ENCODE measurements at regions not wholly inside any gene's neighbourhood (a gene's known extent, or its start where the extent isn't known, plus 50 kb on each side); places are given as distances from the start of the nearest gene placed in this dataset.

GRCh38 chr12:25717552-25717951, 164.5 kb upstream of the LMNTD1 start:
- TF ChIP-seq CTCF (conservative IDR thresholded peaks at IDR 0.05), result no peak
- Histone ChIP-seq H3K56ac (ENCODE audit: insufficient read length, low read depth, low read length) (no peak overlapping the region), H3K79me1 (ENCODE audit: insufficient read depth, low read depth, low read length, poor library complexity, severe bottlenecking) (no peaks in the 10 kb centered on the region), H3K4me1 (ENCODE audit: insufficient read depth, low read length) (no peaks in the 10 kb centered on the region), H4K20me1 (ENCODE audit: control insufficient read depth, insufficient read depth, insufficient read length) (no peaks in the 10 kb centered on the region), H3K27ac (ENCODE audit: insufficient read length, low read depth, low read length) (no peak overlapping the region), H4K5ac (ENCODE audit: insufficient read length, low read depth, low read length) (no peak overlapping the region), H3K4ac (ENCODE audit: low read depth, low read length) (no peak overlapping the region), H3K4me2 (ENCODE audit: insufficient read depth, insufficient read length, low read length) (no peak overlapping the region), H4K91ac (ENCODE audit: insufficient read length, low read depth, low read length) (no peak overlapping the region), H3K9me3 (ENCODE audit: control insufficient read depth, low read depth, low read length) (no peaks in the 10 kb centered on the region), H3K23ac (ENCODE audit: insufficient read length, low read depth, low read length) (no peak overlapping the region), H2BK5ac (ENCODE audit: insufficient read length, low read length) (no peak overlapping the region), H3K14ac (ENCODE audit: insufficient read depth, low read length) (no peak overlapping the region), H2AFZ (ENCODE audit: low read length) (no peak overlapping the region), H2BK15ac (ENCODE audit: low read depth, low read length) (no peak overlapping the region), H3T11ph (ENCODE audit: low read length) (no peak overlapping the region), H2BK20ac (ENCODE audit: low read depth, low read length, poor library complexity, severe bottlenecking) (no peak overlapping the region), H3K18ac (ENCODE audit: insufficient read length, low read depth, low read length) (no peak overlapping the region), H3K27me3 (ENCODE audit: insufficient read depth, low read length) (no peaks in the 10 kb centered on the region), H2BK120ac (ENCODE audit: low read depth, low read length, poor library complexity, severe bottlenecking) (no peak overlapping the region), H3K9ac (ENCODE audit: extremely low read depth, insufficient read length, low read length) (no peak overlapping the region), H3K79me2 (ENCODE audit: insufficient read depth, low read length) (no peaks in the 10 kb centered on the region), H2BK12ac (ENCODE audit: insufficient read length, low read depth, low read length) (no peak overlapping the region), H4K8ac (replicated peaks; ENCODE audit: insufficient read length, low read depth, low read length) (no peak overlapping the region), H2AK5ac (ENCODE audit: insufficient read length, low read length) (no peak overlapping the region), H3K23me2 (ENCODE audit: insufficient read length, low read depth, low read length, poor library complexity, severe bottlenecking) (no peaks in the 10 kb centered on the region)
- Mint-ChIP-seq H3K4me3 (no peak overlapping the region), H3K36me3 (ENCODE audit: insufficient read depth in 1 of 3, low read depth in 3 of 3) (no peaks in the 10 kb centered on the region), H3K27me3 (ENCODE audit: low read depth) (no peaks in the 10 kb centered on the region), H3K9me3 (peaks cover 0 to 2% of the 10 kb centered on the region in 2 experiments; a peak in 2 of 5 replicates), H3K27ac (no peak overlapping the region; a peak in 1 of 7 replicates), H3K4me1 (peaks cover 0 to 5% of the 10 kb centered on the region in 2 experiments; a peak in 1 of 4 replicates)
- no CpG with 5 or more reads among the region's 4 CpGs for WGBS (ENCODE audit: extremely low coverage, insufficient read length, low lambda C conversion rate)
- no peak for DNase-seq
